ENCODE measurements at regions not wholly inside any gene's neighbourhood (a gene's known extent, or its start where the extent isn't known, plus 50 kb on each side); places are given as distances from the start of the nearest gene placed in this dataset.

DNA sequence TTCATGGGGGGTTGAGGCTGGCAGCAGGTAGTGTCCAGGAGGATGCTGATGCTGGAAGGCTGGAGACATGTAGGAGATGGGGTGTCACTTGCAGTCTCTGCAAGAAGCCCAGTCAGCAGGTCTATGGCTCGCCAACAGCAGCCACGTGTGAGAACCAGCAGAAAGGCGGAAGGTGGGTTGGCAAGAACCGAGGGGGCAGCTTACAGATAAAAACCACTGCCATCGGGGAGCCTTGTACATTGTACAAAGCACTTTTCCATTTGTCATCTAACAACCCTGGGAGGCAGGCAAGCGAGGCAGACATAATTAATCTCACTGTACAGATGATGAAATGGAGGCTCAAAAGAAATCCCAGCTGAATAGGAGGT lies 167.2 kb downstream of the KCNA5 start (continued):
- TF ChIP-seq, protein P1, sequence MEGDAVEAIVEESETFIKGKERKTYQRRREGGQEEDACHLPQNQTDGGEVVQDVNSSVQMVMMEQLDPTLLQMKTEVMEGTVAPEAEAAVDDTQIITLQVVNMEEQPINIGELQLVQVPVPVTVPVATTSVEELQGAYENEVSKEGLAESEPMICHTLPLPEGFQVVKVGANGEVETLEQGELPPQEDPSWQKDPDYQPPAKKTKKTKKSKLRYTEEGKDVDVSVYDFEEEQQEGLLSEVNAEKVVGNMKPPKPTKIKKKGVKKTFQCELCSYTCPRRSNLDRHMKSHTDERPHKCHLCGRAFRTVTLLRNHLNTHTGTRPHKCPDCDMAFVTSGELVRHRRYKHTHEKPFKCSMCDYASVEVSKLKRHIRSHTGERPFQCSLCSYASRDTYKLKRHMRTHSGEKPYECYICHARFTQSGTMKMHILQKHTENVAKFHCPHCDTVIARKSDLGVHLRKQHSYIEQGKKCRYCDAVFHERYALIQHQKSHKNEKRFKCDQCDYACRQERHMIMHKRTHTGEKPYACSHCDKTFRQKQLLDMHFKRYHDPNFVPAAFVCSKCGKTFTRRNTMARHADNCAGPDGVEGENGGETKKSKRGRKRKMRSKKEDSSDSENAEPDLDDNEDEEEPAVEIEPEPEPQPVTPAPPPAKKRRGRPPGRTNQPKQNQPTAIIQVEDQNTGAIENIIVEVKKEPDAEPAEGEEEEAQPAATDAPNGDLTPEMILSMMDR (conservative IDR thresholded peaks at IDR 0.05; ENCODE audit: low read depth in 2 of 2): no peak
- TF ChIP-seq ZNF114 (CRISPR knock-in tag; IDR thresholded peaks at IDR 0.05) (no peak), ZNF331 (CRISPR knock-in tag; IDR thresholded peaks at IDR 0.05; ENCODE audit: low read depth) (no peak)

DNA sequence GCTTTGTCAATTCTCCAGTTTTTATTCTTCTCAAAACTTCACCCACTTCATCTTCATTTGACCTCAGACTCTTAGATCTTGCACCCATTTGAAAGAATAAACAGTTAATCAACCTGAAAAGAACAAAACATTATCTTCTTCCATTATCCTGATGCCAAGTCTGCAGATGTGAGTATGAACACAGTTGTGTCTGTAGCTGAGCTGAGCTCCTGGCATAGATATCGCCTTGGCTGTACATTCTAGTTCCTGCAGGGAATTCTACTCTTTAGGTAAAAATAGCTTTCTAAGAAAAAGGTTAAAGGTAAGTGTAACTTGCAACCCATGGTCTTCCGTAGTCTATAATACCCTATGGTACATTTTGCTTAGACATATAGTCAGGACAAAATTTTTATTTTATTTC lies 169.7 kb downstream of the KCNA5 start:
- no peak for ATAC-seq
- Histone ChIP-seq H4K20me1 (replicated peaks; ENCODE audit: insufficient read depth) (no peaks in the 10 kb centered on the region; the same call in 1 of the 2 replicates), H3K4me3 (no peak overlapping the region), H3K79me2 (replicated peaks; ENCODE audit: insufficient read depth) (no peaks in the 10 kb centered on the region), H3K27ac (ENCODE audit: low read depth) (no peak overlapping the region), H3K4me1 (ENCODE audit: insufficient read depth) (no peaks in the 10 kb centered on the region), H3F3A (replicated peaks; ENCODE audit: low read depth) (no peaks in the 10 kb centered on the region), H3K9me2 (ENCODE audit: insufficient read depth) (0 out of 2 replicates have a peak, but pooled peaks cover 9% of the 10 kb centered on the region), H3K27me3 (ENCODE audit: insufficient read depth) (no peaks in the 10 kb centered on the region), H3K36me3 (ENCODE audit: insufficient read depth) (no peaks in the 10 kb centered on the region), H3K4me2 (no peak overlapping the region), H2AFZ (no peak overlapping the region)
- no peak overlapping the region for H3K4me3 Mint-ChIP-seq
- H3K27me3 Mint-ChIP-seq (ENCODE audit: insufficient read depth, low read depth, poor library complexity): peaks cover 3% of the 10 kb centered on the region
- DNase-seq (ENCODE audit: low spot score): no peak
- no peak overlapping the region for H3K27ac Mint-ChIP-seq
- no peaks in the 10 kb centered on the region for H3K9me3 Mint-ChIP-seq
- H3K4me1 Mint-ChIP-seq: no peaks in the 10 kb centered on the region
- no peaks in the 10 kb centered on the region for H3K36me3 Mint-ChIP-seq (ENCODE audit: low read depth)
- TF ChIP-seq POLR2AphosphoS5 (IDR thresholded peaks at IDR 0.05; ENCODE audit: low read depth): no peak
- TF ChIP-seq STAT1 (IDR thresholded peaks at IDR 0.05; ENCODE audit: unreplicated experiment): no peak
- TF ChIP-seq, protein P2, sequence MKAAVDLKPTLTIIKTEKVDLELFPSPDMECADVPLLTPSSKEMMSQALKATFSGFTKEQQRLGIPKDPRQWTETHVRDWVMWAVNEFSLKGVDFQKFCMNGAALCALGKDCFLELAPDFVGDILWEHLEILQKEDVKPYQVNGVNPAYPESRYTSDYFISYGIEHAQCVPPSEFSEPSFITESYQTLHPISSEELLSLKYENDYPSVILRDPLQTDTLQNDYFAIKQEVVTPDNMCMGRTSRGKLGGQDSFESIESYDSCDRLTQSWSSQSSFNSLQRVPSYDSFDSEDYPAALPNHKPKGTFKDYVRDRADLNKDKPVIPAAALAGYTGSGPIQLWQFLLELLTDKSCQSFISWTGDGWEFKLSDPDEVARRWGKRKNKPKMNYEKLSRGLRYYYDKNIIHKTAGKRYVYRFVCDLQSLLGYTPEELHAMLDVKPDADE (IDR thresholded peaks at IDR 0.05): no peak
- TF ChIP-seq, protein P1 (conservative IDR thresholded peaks at IDR 0.05; ENCODE audit: low read depth in 2 of 2): no peak
- no peak for TF ChIP-seq JUNB (IDR thresholded peaks at IDR 0.05; ENCODE audit: unreplicated experiment)
- TF ChIP-seq, protein P3, sequence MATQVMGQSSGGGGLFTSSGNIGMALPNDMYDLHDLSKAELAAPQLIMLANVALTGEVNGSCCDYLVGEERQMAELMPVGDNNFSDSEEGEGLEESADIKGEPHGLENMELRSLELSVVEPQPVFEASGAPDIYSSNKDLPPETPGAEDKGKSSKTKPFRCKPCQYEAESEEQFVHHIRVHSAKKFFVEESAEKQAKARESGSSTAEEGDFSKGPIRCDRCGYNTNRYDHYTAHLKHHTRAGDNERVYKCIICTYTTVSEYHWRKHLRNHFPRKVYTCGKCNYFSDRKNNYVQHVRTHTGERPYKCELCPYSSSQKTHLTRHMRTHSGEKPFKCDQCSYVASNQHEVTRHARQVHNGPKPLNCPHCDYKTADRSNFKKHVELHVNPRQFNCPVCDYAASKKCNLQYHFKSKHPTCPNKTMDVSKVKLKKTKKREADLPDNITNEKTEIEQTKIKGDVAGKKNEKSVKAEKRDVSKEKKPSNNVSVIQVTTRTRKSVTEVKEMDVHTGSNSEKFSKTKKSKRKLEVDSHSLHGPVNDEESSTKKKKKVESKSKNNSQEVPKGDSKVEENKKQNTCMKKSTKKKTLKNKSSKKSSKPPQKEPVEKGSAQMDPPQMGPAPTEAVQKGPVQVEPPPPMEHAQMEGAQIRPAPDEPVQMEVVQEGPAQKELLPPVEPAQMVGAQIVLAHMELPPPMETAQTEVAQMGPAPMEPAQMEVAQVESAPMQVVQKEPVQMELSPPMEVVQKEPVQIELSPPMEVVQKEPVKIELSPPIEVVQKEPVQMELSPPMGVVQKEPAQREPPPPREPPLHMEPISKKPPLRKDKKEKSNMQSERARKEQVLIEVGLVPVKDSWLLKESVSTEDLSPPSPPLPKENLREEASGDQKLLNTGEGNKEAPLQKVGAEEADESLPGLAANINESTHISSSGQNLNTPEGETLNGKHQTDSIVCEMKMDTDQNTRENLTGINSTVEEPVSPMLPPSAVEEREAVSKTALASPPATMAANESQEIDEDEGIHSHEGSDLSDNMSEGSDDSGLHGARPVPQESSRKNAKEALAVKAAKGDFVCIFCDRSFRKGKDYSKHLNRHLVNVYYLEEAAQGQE (IDR thresholded peaks at IDR 0.05; ENCODE audit: unreplicated experiment): no peak
- TF ChIP-seq NANOG (IDR thresholded peaks at IDR 0.05; ENCODE audit: borderline replicate concordance): no peak
- TF ChIP-seq CREB1 (CRISPR knock-in tag; IDR thresholded peaks at IDR 0.05; ENCODE audit: low read depth): no peak
- TF ChIP-seq EZH2phosphoT487 (IDR thresholded peaks at IDR 0.05; ENCODE audit: unreplicated experiment): no peak
- no peak for TF ChIP-seq EZH2 (IDR thresholded peaks at IDR 0.05; ENCODE audit: low read depth, unreplicated experiment)
